ENCODE measurements at regions not wholly inside any gene's neighbourhood (a gene's known extent, or its start where the extent isn't known, plus 50 kb on each side); places are given as distances from the start of the nearest gene placed in this dataset.

GRCh38 chr3:28905798-28906197, 375.1 kb upstream of the RBMS3 start:
- Histone ChIP-seq H3K9me3 (ENCODE audit: low read length) (peaks cover 3% of the 10 kb centered on the region), H3K36me3 (ENCODE audit: insufficient read depth, low read length) (no peaks in the 10 kb centered on the region)

DNA sequence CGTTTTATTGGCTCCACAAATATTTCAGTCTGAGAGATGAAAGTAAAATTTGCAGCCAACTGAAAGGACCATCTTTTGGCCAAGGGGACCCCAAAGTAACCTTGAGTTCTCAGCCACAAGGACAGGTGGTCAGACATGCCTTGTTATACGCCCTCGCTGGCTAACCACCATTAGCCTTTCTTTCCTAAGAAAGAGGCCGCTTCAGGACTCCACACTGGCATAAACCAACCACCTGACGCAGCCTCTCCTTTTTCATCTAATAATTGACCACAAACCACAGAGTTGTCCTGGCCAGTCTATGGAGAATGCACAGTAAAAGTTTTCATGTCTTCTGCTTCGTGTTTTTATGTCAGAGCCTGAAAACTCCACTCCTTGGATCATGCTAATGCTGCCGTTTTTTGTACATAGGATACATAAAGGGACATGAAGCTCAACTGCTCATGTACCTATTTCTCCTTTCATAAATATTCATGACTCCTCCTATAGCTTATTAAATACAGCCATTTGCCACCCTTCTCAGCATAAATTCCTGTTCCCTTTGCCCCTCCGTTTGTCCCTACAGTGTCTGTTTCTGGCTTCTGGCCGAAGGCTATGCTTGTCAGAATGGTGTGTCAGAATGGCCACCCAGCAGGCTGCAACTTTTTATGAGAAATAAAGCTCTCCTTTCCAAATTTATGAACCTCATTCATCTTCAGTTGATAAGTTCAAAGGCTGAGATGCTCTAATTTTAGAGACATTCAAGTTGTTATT, 374.1 kb upstream of the RBMS3 start:
- Histone ChIP-seq H3K27me3 (ENCODE audit: insufficient read depth, low read length) (peaks cover 3% of the 10 kb centered on the region), H2AFZ (ENCODE audit: low read depth, low read length) (no peak overlapping the region), H3K9me3 (ENCODE audit: low read length) (peaks cover 3% of the 10 kb centered on the region), H3K36me3 (ENCODE audit: insufficient read depth, low read length) (no peaks in the 10 kb centered on the region), H3K4me3 (ENCODE audit: low read length) (no peak overlapping the region), H3K4me1 (ENCODE audit: insufficient read depth, low read length) (no peaks in the 10 kb centered on the region)

More at GRCh38 chr3:28905798-28906197, 375.1 kb upstream of the RBMS3 start:
- no peak overlapping the region for H2AFZ ChIP-seq (ENCODE audit: low read depth, low read length)
- peaks cover 3% of the 10 kb centered on the region for H3K27me3 ChIP-seq (ENCODE audit: insufficient read depth, low read length)
- no peaks in the 10 kb centered on the region for H3K4me1 ChIP-seq (ENCODE audit: insufficient read depth, low read length)
- no peak overlapping the region for H3K4me3 ChIP-seq (ENCODE audit: low read length)

- Histone ChIP-seq H3K4me1 (ENCODE audit: insufficient read depth, low read length) (no peaks in the 10 kb centered on the region), H3K27me3 (ENCODE audit: insufficient read depth, low read length) (peaks cover 6% of the 10 kb centered on the region), H3K36me3 (ENCODE audit: insufficient read depth, low read length) (no peaks in the 10 kb centered on the region), H3K9me3 (ENCODE audit: low read length) (peaks cover 1% of the 10 kb centered on the region), H3K4me3 (ENCODE audit: low read length) (no peak overlapping the region), H2AFZ (ENCODE audit: low read depth, low read length) (no peak overlapping the region)
Observed at GRCh38 chr3:28907616-28908015, 373.3 kb upstream of the RBMS3 start.

- Histone ChIP-seq H3K4me3 (ENCODE audit: low read length) (no peak overlapping the region), H3K36me3 (ENCODE audit: insufficient read depth, low read length) (no peaks in the 10 kb centered on the region), H3K27me3 (ENCODE audit: insufficient read depth, low read length) (peaks cover 8% of the 10 kb centered on the region), H3K9me3 (ENCODE audit: low read length) (no peaks in the 10 kb centered on the region), H2AFZ (ENCODE audit: low read depth, low read length) (no peak overlapping the region), H3K4me1 (ENCODE audit: insufficient read depth, low read length) (peaks cover 21% of the 10 kb centered on the region)
Observed at GRCh38 chr3:28912120-28912885, 368.6 kb upstream of the RBMS3 start.

DNA sequence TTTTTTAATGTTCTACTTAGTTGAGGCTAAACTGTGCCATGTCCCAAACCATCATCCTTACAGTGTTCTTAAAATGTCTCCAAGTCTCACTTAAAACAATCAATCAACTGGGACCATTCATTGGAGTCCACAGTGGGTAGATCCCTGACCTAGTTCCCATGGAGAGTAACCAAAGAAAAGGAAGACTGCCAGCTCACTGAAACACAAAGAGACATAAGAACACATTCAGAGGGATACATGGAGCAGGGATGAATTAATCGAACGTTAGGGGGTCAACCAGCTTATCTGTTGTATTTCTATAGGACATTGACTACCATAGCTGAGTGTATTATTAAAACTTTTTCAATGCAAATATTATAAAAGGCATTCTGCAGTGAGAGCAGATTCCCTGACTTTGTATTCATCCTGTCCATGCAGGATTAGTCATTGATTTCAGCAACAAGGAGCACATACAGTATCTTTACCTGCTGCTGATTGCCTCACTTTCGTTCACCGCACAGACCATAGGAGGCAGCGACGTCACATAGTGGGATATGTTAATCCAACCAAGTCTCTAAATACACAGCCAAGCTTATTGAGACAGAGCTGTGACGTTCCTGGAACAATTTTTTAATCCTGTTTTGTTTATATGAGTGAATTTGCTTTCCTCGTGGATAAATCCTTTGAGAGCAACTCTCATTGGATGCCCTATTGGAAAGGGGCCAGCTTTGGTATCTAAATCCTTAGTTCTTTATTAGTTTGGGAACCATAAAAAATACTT, 364.9 kb upstream of the RBMS3 start:
- H2AFZ ChIP-seq (ENCODE audit: low read depth, low read length), result no peak overlapping the region
- peaks cover 8% of the 10 kb centered on the region for H3K27me3 ChIP-seq (ENCODE audit: insufficient read depth, low read length)
- H3K36me3 ChIP-seq (ENCODE audit: insufficient read depth, low read length), result no peaks in the 10 kb centered on the region
- no peaks in the 10 kb centered on the region for H3K9me3 ChIP-seq (ENCODE audit: low read length)
- peak overlapping the region; percentile 2 for H3K4me3 ChIP-seq (ENCODE audit: low read length)
- H3K4me1 ChIP-seq (ENCODE audit: insufficient read depth, low read length), result peaks cover 21% of the 10 kb centered on the region

- Histone ChIP-seq H3K27me3 (ENCODE audit: insufficient read depth, low read length) (peaks cover 7% of the 10 kb centered on the region), H3K9me3 (ENCODE audit: low read length) (no peaks in the 10 kb centered on the region), H3K4me1 (ENCODE audit: insufficient read depth, low read length) (peaks cover 21% of the 10 kb centered on the region), H2AFZ (ENCODE audit: low read depth, low read length) (no peak overlapping the region), H3K36me3 (ENCODE audit: insufficient read depth, low read length) (no peaks in the 10 kb centered on the region), H3K4me3 (ENCODE audit: low read length) (no peak overlapping the region)
Observed at GRCh38 chr3:28916713-28917499, 364.0 kb upstream of the RBMS3 start.

DNA sequence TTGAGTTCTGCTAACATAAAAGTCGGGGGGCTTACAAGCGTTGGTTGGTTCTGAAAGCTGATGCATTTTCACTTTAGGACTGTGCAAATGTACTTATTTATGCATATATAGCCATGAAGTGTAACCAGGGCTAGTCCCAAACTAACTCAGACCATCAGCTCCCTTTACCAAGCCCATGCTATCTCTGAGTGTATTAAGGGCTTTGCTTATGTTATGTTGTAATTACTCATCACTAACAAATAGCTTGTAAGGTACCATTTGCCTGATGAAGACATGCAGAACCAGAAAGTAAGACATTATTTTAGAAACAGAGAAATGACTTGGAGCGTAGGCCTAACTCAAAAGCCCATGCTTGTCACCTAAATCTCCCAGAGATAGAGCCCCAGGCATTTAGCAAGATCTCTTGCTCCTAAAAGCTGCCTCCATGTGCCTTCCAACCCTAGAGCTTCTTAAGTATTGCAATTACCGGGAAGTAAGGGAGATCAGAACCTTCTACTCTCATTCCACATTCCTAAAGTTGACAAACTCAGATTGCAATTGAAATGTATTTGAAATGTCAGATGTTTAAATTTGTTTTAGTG, 362.9 kb upstream of the RBMS3 start:
- Histone ChIP-seq H3K4me1 (ENCODE audit: insufficient read depth, low read length) (peaks cover 21% of the 10 kb centered on the region), H3K27me3 (ENCODE audit: insufficient read depth, low read length) (peaks cover 5% of the 10 kb centered on the region), H3K36me3 (ENCODE audit: insufficient read depth, low read length) (no peaks in the 10 kb centered on the region), H2AFZ (ENCODE audit: low read depth, low read length) (no peak overlapping the region), H3K4me3 (ENCODE audit: low read length) (no peak overlapping the region), H3K9me3 (ENCODE audit: low read length) (no peaks in the 10 kb centered on the region)

- no peaks in the 10 kb centered on the region for H3K36me3 ChIP-seq (ENCODE audit: insufficient read depth, low read length)
- H3K4me1 ChIP-seq (ENCODE audit: insufficient read depth, low read length), result no peaks in the 10 kb centered on the region
- no peak overlapping the region for H3K4me3 ChIP-seq (ENCODE audit: low read length)
- H3K9me3 ChIP-seq (ENCODE audit: low read length), result no peaks in the 10 kb centered on the region
- no peak overlapping the region for H2AFZ ChIP-seq (ENCODE audit: low read depth, low read length)
- H3K27me3 ChIP-seq (ENCODE audit: insufficient read depth, low read length), result no peaks in the 10 kb centered on the region
Observed at GRCh38 chr3:28922376-28922775, 358.5 kb upstream of the RBMS3 start.

- Histone ChIP-seq H3K36me3 (ENCODE audit: insufficient read depth, low read length) (no peaks in the 10 kb centered on the region), H2AFZ (ENCODE audit: low read depth, low read length) (no peak overlapping the region), H3K27me3 (ENCODE audit: insufficient read depth, low read length) (no peaks in the 10 kb centered on the region), H3K4me1 (ENCODE audit: insufficient read depth, low read length) (no peaks in the 10 kb centered on the region), H3K9me3 (ENCODE audit: low read length) (no peaks in the 10 kb centered on the region), H3K4me3 (ENCODE audit: low read length) (no peak overlapping the region)
Observed at GRCh38 chr3:28923994-28924393, 356.9 kb upstream of the RBMS3 start.

- no peaks in the 10 kb centered on the region for H3K27me3 ChIP-seq (ENCODE audit: insufficient read depth, low read length)
- no peaks in the 10 kb centered on the region for H3K4me1 ChIP-seq (ENCODE audit: insufficient read depth, low read length)
- H3K9me3 ChIP-seq (ENCODE audit: low read length), result no peaks in the 10 kb centered on the region
- no peak overlapping the region for H2AFZ ChIP-seq (ENCODE audit: low read depth, low read length)
- no peak overlapping the region for H3K4me3 ChIP-seq (ENCODE audit: low read length)
- no peaks in the 10 kb centered on the region for H3K36me3 ChIP-seq (ENCODE audit: insufficient read depth, low read length)
Observed at GRCh38 chr3:28924744-28925360, 356.0 kb upstream of the RBMS3 start.

- H3K36me3 ChIP-seq (ENCODE audit: insufficient read depth, low read length), result no peaks in the 10 kb centered on the region
- H3K9me3 ChIP-seq (ENCODE audit: low read length), result no peaks in the 10 kb centered on the region
- no peaks in the 10 kb centered on the region for H3K4me1 ChIP-seq (ENCODE audit: insufficient read depth, low read length)
- no peak overlapping the region for H3K4me3 ChIP-seq (ENCODE audit: low read length)
- H3K27me3 ChIP-seq (ENCODE audit: insufficient read depth, low read length), result no peaks in the 10 kb centered on the region
- H2AFZ ChIP-seq (ENCODE audit: low read depth, low read length), result no peak overlapping the region
Observed at GRCh38 chr3:28933337-28933736, 347.5 kb upstream of the RBMS3 start.

All from neuron (in vitro differentiated cells).